Activated naive CD8-positive, alpha-beta T cell treated with anti-CD3 and anti-CD28 coated beads, Interleukin-2, amount 50 U/mL, for 24 hours (primary cell): ENCODE measurements at regions not wholly inside any gene's neighbourhood (a gene's known extent, or its start where the extent isn't known, plus 50 kb on each side); places are given as distances from the start of the nearest gene placed in this dataset.
"Not testable (repeated sequence)": the region's sequence is repeated elsewhere in the genome, so short reads cannot be mapped to it uniquely, and the experiment has no call there.

ENCODE experiments used
- ATAC-seq: fragments of 150-1000 bp; cut with Tn5 transposase; one replicate; pipeline ENCODE4 v1.10.0; 2021
- DNase-seq: peaks from one replicate; pipeline ENCODE4 v3.0.0; 2021
- H3K27ac Mint-ChIP-seq: one replicate; pipeline ENCODE4 v1.8.0; 2021; ENCODE audit warnings: mild to moderate bottlenecking, mixed read lengths
- H3K27me3 Mint-ChIP-seq: one replicate; pipeline ENCODE4 v1.8.0; 2021; ENCODE audit warnings: mixed read lengths
- H3K36me3 Mint-ChIP-seq: one replicate; pipeline ENCODE4 v1.8.0; 2021; ENCODE audit warnings: low read depth, mixed read lengths
- H3K4me1 Mint-ChIP-seq: one replicate; pipeline ENCODE4 v1.8.0; 2021; ENCODE audit warnings: mixed read lengths
- H3K4me3 Mint-ChIP-seq: one replicate; pipeline ENCODE4 v1.8.0; 2021; ENCODE audit warnings: mild to moderate bottlenecking, moderate library complexity, mixed read lengths
- H3K9me3 Mint-ChIP-seq: one replicate; pipeline ENCODE4 v1.8.0; 2021; ENCODE audit warnings: mixed read lengths

- ATAC-seq (no peak), DNase-seq (no peak)
- Mint-ChIP-seq H3K9me3 (peaks cover 28% of the 10 kb centered on the region), H3K4me1 (peaks cover 7% of the 10 kb centered on the region), H3K27me3 (no peaks in the 10 kb centered on the region), H3K36me3 (peaks cover 7% of the 10 kb centered on the region), H3K27ac (no peak overlapping the region), H3K4me3 (no peak overlapping the region)
These were observed 272.9 kb upstream of the KLF3 start for GRCh38 chr4:38390969-38391545.

DNA sequence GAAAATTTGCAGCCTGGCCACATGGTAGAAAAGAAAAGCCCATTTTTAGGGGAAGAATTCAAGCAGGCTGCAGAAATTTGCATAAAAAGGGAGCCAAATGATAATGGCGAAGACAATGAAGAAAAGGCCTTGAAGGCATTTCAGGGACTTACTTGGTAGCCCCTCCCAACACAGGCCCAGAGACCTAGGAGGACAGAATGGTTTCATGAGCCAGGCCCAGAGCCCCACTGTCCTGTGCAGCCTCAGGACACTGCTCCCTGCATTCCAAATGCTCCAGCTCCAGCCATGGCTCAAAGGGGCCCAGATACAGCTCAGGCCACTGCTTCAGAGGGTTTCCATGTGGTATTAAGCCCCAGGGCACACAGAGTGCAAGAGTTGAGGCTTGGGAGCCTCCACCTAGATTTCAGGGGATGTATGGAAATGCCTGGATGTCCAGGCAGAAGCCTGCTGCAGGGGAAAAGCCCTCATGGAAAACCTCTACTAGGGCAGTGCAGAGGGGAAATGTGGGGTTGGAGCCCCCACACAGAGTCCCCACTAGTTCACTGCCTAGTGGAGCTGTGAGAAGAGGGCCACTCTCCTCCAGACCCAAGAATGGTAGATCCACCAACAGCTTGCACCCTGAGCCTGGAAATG is 271.7 kb upstream of the KLF3 start:
- Mint-ChIP-seq H3K4me3 (no peak overlapping the region), H3K9me3 (peaks cover 28% of the 10 kb centered on the region), H3K27me3 (no peaks in the 10 kb centered on the region), H3K36me3 (peaks cover 7% of the 10 kb centered on the region), H3K27ac (no peak overlapping the region), H3K4me1 (peaks cover 2% of the 10 kb centered on the region)
- no peak for DNase-seq
- ATAC-seq = no peak

DNA sequence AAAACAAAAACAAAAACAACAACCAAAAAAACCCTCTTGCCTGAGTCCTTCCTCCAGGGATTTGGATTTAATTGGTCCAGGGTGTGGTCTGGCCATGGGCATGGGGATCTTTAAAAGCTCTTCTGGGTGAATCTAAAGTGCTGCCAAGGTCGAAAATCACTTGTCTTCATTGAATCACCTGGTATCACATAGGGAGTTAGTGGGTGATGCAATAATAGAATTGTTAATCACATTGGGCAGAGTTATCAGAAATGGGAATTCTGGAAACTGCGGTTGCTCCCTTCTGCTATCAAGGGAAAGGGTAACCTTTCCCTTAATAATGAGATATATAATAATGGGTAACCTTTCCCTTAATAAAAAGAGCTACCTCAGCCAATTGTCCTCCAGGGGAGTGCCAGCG is 267.9 kb upstream of the KLF3 start:
- Mint-ChIP-seq H3K27me3 (no peaks in the 10 kb centered on the region), H3K27ac (no peak overlapping the region), H3K36me3 (peaks cover 7% of the 10 kb centered on the region), H3K4me3 (no peak overlapping the region), H3K4me1 (no peaks in the 10 kb centered on the region), H3K9me3 (peaks cover 18% of the 10 kb centered on the region)
- DNase-seq (no peak), ATAC-seq (no peak)

- DNase-seq (no peak), ATAC-seq (no peak)
- Mint-ChIP-seq H3K36me3 (peaks cover under 1% of the 10 kb centered on the region), H3K27ac (no peak overlapping the region), H3K27me3 (no peaks in the 10 kb centered on the region), H3K9me3 (peaks cover 9% of the 10 kb centered on the region), H3K4me1 (no peaks in the 10 kb centered on the region), H3K4me3 (no peak overlapping the region)
These were observed 267.0 kb upstream of the KLF3 start for GRCh38 chr4:38396845-38397547.

GRCh38 chr4:38400946-38401345 is 263.1 kb upstream of the KLF3 start:
- peaks cover 7% of the 10 kb centered on the region for H3K9me3 Mint-ChIP-seq
- no peaks in the 10 kb centered on the region for H3K27me3 Mint-ChIP-seq
- H3K36me3 Mint-ChIP-seq = no peaks in the 10 kb centered on the region
- H3K27ac Mint-ChIP-seq = no peak overlapping the region
- DNase-seq (no peak), ATAC-seq (no peak)
- H3K4me3 Mint-ChIP-seq = no peak overlapping the region
- H3K4me1 Mint-ChIP-seq = no peaks in the 10 kb centered on the region

GRCh38 chr4:38406243-38406642 is 257.8 kb upstream of the KLF3 start:
- ATAC-seq (no peak), DNase-seq (no peak)
- Mint-ChIP-seq H3K4me3 (no peak overlapping the region), H3K9me3 (no peaks in the 10 kb centered on the region), H3K27me3 (no peaks in the 10 kb centered on the region), H3K4me1 (peaks cover 5% of the 10 kb centered on the region), H3K27ac (no peak overlapping the region), H3K36me3 (no peaks in the 10 kb centered on the region)

DNA sequence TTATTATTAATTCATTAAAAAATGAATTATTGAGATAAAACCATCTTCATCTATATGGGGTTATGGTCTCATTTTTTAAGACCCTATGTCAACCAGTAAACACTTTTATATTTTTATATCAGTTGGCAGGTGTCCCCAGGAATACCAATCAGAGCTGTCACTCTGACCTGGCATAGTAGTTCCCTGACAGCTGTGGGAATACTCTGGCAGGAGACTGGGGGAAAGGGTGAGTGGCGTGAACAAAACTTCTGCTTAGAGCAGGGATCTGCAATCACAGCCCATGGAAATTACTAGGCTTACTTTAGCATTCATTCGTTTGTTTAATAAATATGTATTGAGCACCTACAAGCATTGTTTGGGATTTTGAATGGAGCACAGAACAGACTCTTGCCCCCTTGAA is 254.1 kb upstream of the KLF3 start:
- no peak overlapping the region for H3K27ac Mint-ChIP-seq
- DNase-seq (no peak), ATAC-seq (no peak)
- H3K4me3 Mint-ChIP-seq = no peak overlapping the region
- no peaks in the 10 kb centered on the region for H3K9me3 Mint-ChIP-seq
- H3K4me1 Mint-ChIP-seq = peaks cover 14% of the 10 kb centered on the region
- H3K27me3 Mint-ChIP-seq = no peaks in the 10 kb centered on the region
- H3K36me3 Mint-ChIP-seq = no peaks in the 10 kb centered on the region

GRCh38 chr4:38411092-38411491 is 252.9 kb upstream of the KLF3 start:
- Mint-ChIP-seq H3K27ac (no peak overlapping the region), H3K9me3 (no peaks in the 10 kb centered on the region), H3K36me3 (no peaks in the 10 kb centered on the region), H3K4me3 (no peak overlapping the region), H3K27me3 (no peaks in the 10 kb centered on the region), H3K4me1 (peaks cover 14% of the 10 kb centered on the region)
- peak; percentile 78 for ATAC-seq
- no peak for DNase-seq

- H3K4me3 Mint-ChIP-seq = no peak overlapping the region
- no peak for DNase-seq
- H3K27me3 Mint-ChIP-seq = no peaks in the 10 kb centered on the region
These were observed 251.9 kb upstream of the KLF3 start for GRCh38 chr4:38411981-38412536.

GRCh38 chr4:38413524-38414341 is 250.3 kb upstream of the KLF3 start:
- ATAC-seq = no peak
- Mint-ChIP-seq H3K27ac (no peak overlapping the region), H3K27me3 (no peaks in the 10 kb centered on the region), H3K9me3 (no peaks in the 10 kb centered on the region), H3K4me3 (no peak overlapping the region), H3K4me1 (peaks cover 14% of the 10 kb centered on the region), H3K36me3 (no peaks in the 10 kb centered on the region)
- no peak for DNase-seq

More at GRCh38 chr4:38411981-38412536, 251.9 kb upstream of the KLF3 start:
- ATAC-seq = no peak
- Mint-ChIP-seq H3K9me3 (no peaks in the 10 kb centered on the region), H3K27ac (no peak overlapping the region), H3K36me3 (no peaks in the 10 kb centered on the region), H3K4me1 (peaks cover 14% of the 10 kb centered on the region)

- ATAC-seq (no peak), DNase-seq (no peak)
- no peak overlapping the region for H3K27ac Mint-ChIP-seq
- H3K27me3 Mint-ChIP-seq = no peaks in the 10 kb centered on the region
- peaks cover 14% of the 10 kb centered on the region for H3K4me1 Mint-ChIP-seq
- H3K4me3 Mint-ChIP-seq = no peak overlapping the region
- no peaks in the 10 kb centered on the region for H3K9me3 Mint-ChIP-seq
- H3K36me3 Mint-ChIP-seq = no peaks in the 10 kb centered on the region
These were observed 249.6 kb upstream of the KLF3 start for GRCh38 chr4:38414410-38414809.

- Mint-ChIP-seq H3K27ac (no peak overlapping the region), H3K27me3 (no peaks in the 10 kb centered on the region), H3K4me3 (no peak overlapping the region), H3K9me3 (peaks cover 11% of the 10 kb centered on the region), H3K4me1 (peaks cover 11% of the 10 kb centered on the region), H3K36me3 (peaks cover 7% of the 10 kb centered on the region)
- no peak for ATAC-seq
- DNase-seq = no peak
These were observed 248.3 kb upstream of the KLF3 start for GRCh38 chr4:38415682-38416081.

GRCh38 chr4:38416450-38417014 is 247.5 kb upstream of the KLF3 start:
- peaks cover 12% of the 10 kb centered on the region for H3K9me3 Mint-ChIP-seq
- no peaks in the 10 kb centered on the region for H3K27me3 Mint-ChIP-seq
- peaks cover 8% of the 10 kb centered on the region for H3K4me1 Mint-ChIP-seq
- no peak overlapping the region for H3K27ac Mint-ChIP-seq
- ATAC-seq (no peak), DNase-seq (no peak)
- peaks cover 7% of the 10 kb centered on the region for H3K36me3 Mint-ChIP-seq
- H3K4me3 Mint-ChIP-seq = no peak overlapping the region

DNA sequence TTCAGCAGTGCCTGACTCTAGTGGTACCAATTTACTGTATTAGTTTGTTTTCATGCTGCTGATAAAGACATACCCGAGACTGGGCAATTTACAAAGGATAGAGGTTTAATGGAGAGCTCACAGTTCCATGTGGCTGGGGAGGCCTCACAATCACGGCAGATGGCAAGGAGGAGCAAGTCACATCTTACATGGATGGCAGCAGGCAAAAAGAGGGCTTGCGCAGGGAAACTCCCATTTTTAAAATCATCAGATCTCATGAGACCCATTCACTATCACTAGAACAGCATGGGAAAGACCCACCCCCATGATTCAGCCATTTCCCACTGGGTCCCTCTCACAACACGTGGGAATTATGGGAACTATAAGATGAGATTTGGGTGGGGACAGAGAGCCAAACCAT is 243.7 kb upstream of the KLF3 start:
- not testable (repeated sequence) for H3K27ac Mint-ChIP-seq, H3K27me3 Mint-ChIP-seq, H3K36me3 Mint-ChIP-seq, H3K4me1 Mint-ChIP-seq, DNase-seq, ATAC-seq, H3K4me3 Mint-ChIP-seq
- H3K9me3 Mint-ChIP-seq = peaks cover 12% of the 10 kb centered on the region
